ENCODE measurements at regions not wholly inside any gene's neighbourhood (a gene's known extent, or its start where the extent isn't known, plus 50 kb on each side); places are given as distances from the start of the nearest gene placed in this dataset.

DNA sequence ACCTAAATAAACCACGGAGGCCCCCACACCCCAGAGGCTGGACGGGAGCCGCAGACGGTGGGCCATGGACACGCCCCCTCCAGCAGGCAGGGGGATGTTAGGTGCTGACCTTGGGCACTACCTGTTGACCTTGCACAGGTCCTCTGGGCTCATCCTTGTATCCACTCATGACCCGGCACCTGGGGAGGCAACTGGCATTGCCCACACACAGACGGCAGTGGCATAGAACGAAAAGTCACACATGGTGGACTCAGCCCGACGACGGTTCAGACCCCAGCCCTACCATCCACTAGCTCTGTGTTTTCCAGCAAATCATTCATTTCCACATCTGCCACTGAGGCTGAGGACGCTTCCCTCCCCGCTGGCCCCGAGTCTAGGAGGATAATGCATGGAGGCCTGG lies 247.7 kb upstream of the PPP2R2D start:
- Histone ChIP-seq H3K4me1 (ENCODE audit: control insufficient read depth, insufficient read depth, low read length) (peaks cover 49% of the 10 kb centered on the region), H3K27ac (ENCODE audit: low read depth, low read length) (no peak overlapping the region), H3K27me3 (ENCODE audit: control insufficient read depth, insufficient read depth, low read length) (peaks cover 3% of the 10 kb centered on the region), H3K4me3 (ENCODE audit: low read depth, low read length) (no peak overlapping the region), H3K9me3 (ENCODE audit: control insufficient read depth, insufficient read depth, low read length) (no peaks in the 10 kb centered on the region), H3K36me3 (ENCODE audit: control insufficient read depth, insufficient read depth, low read length) (no peaks in the 10 kb centered on the region)
- WGBS (ENCODE audit: insufficient coverage) = 84% methylated on average over 10 of the region's 14 CpGs
- no peak for DNase-seq (ENCODE audit: low read depth in 4 of 6, low spot score in 6 of 6)

DNA sequence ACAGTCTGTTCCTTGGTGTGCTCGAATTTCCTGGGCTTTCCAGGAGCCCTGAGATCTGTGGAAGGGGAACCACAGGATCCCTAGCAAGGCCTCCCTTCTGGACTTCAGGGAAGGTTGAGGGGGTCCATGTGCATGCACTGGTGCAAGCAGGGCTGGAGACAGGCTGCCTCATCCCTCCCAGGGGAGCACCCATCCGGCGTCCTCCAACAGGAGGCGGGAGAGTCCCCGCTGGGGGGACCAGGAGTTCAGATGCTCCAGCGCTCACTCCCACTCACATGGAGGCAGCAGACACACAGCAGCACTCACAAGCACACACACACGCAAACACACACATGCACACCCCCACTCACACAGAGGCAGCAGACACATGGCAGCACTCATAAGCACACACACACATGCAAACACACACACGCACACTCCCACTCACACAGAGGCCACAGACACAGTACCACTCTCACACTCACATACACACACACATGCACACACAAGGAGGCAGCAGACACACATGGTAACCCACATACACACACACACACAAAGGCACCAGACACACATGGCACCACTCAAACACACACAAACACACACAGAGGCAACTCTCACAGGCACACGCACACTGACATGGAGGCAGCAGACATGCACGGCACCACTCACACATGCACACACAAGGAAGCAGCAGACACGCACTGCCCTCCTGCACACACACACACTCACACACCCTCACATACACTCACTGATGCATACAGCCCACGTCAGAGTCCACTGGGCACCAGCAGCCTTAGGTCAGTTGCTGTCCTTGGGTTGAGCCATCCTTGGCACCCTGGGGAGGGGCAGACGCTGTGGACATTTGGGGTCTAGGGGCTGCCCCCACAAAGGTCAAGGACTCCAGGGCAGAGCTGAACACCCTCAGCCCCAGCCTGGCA lies 247.0 kb upstream of the PPP2R2D start:
- DNase-seq (ENCODE audit: low read depth in 4 of 6, low spot score in 6 of 6) = no peak
- H3K4me1 ChIP-seq (ENCODE audit: control insufficient read depth, insufficient read depth, low read length) = peaks cover 49% of the 10 kb centered on the region
- no peak overlapping the region for H3K27ac ChIP-seq (ENCODE audit: low read depth, low read length)
- WGBS (ENCODE audit: insufficient coverage) = 85% methylated on average over 13 of the region's 13 CpGs
- H3K4me3 ChIP-seq (ENCODE audit: low read depth, low read length) = no peak overlapping the region
- no peaks in the 10 kb centered on the region for H3K36me3 ChIP-seq (ENCODE audit: control insufficient read depth, insufficient read depth, low read length)
- H3K27me3 ChIP-seq (ENCODE audit: control insufficient read depth, insufficient read depth, low read length) = peaks cover 3% of the 10 kb centered on the region
- H3K9me3 ChIP-seq (ENCODE audit: control insufficient read depth, insufficient read depth, low read length) = no peaks in the 10 kb centered on the region

DNA sequence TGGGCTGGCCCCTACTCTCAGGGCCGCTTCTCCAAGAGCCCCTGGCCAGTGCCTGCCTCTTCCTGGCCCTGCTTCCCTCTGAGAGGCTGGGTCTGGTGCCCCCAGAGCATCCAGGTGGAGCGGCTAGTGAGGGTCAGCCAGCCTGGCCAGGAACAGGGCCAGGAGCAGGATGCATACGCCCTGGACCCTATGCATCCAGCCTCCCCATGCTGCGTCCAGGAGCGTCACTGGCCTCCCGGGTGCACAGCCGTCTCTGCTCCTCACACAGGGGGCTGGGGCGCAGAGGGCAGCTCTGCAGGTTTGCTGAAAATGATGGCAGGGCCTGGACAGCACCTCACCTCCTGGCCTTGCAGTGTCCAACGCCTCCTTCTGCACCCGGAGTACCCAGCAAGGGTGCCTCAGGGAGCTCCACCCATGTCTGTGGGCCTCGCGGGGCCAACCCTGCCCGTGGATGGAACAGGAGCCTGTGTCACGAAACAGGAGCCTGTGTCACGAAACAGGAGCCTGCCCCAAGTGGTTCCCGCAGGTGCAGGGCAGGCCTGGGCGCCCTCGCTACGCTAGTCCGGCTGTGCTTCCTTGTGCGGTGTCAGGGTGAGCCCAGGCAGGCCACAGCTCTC lies 246.2 kb upstream of the PPP2R2D start:
- H3K27ac ChIP-seq (ENCODE audit: low read depth, low read length) = no peak overlapping the region
- peaks cover 3% of the 10 kb centered on the region for H3K27me3 ChIP-seq (ENCODE audit: control insufficient read depth, insufficient read depth, low read length)
- H3K4me1 ChIP-seq (ENCODE audit: control insufficient read depth, insufficient read depth, low read length) = peaks cover 49% of the 10 kb centered on the region
- no peaks in the 10 kb centered on the region for H3K9me3 ChIP-seq (ENCODE audit: control insufficient read depth, insufficient read depth, low read length)
- no peaks in the 10 kb centered on the region for H3K36me3 ChIP-seq (ENCODE audit: control insufficient read depth, insufficient read depth, low read length)
- H3K4me3 ChIP-seq (ENCODE audit: low read depth, low read length) = no peak overlapping the region
- WGBS (ENCODE audit: insufficient coverage) = 93% methylated on average over 21 of the region's 21 CpGs
- no peak for DNase-seq (ENCODE audit: low read depth in 4 of 6, low spot score in 6 of 6)

DNA sequence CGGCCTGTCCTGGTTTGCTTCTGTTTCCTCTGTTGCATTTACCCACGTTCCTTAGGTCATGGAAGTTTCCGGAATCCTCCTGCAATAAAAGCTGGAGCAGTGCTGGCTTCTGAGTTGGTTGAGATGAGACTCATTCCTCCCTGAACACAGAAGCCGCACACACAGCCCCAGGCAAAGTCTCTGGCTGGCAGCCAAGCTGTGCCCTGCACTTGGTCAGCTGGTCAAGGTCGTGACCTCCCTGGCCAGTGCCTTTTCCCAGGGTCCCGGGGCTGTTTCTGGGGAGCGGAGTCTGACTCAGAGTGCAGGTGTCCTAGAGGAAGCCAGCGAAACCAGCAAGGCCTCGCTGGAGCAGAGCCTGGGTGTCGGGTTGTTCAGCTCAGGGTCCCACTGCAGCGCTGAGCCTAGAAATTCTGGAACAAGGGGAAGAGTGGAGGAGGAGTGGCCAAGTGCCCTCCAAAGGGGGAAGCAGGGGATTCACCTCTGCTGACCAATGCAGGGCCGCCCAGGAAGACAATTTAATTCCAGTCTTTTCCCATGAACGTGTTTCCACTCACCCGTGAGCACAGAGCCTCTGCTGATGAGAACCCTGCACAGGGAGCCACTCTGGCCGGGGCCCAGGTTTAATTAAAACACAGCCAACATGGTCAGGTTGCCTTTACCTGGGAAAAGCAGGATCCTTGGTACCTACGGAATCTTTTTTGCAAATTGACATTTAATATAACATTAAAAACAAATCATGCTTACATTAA lies 245.5 kb upstream of the PPP2R2D start:
- WGBS (ENCODE audit: insufficient coverage) = 71% methylated on average over 15 of the region's 16 CpGs

GRCh38 chr10:131656009-131656408 lies 244.8 kb upstream of the PPP2R2D start:
- Histone ChIP-seq H3K36me3 (ENCODE audit: control insufficient read depth, insufficient read depth, low read length) (no peaks in the 10 kb centered on the region), H3K27me3 (ENCODE audit: control insufficient read depth, insufficient read depth, low read length) (peaks cover 3% of the 10 kb centered on the region), H3K27ac (ENCODE audit: low read depth, low read length) (no peak overlapping the region), H3K4me3 (ENCODE audit: low read depth, low read length) (no peak overlapping the region), H3K4me1 (ENCODE audit: control insufficient read depth, insufficient read depth, low read length) (peaks cover 38% of the 10 kb centered on the region), H3K9me3 (ENCODE audit: control insufficient read depth, insufficient read depth, low read length) (peaks cover 5% of the 10 kb centered on the region)
- DNase-seq (ENCODE audit: low read depth in 4 of 6, low spot score in 6 of 6) = no peak
- WGBS (ENCODE audit: insufficient coverage) = 72% methylated on average over 3 of the region's 7 CpGs

More for the DNA sequence above, 245.5 kb upstream of the PPP2R2D start:
- H3K4me3 ChIP-seq (ENCODE audit: low read depth, low read length) = no peak overlapping the region
- H3K27me3 ChIP-seq (ENCODE audit: control insufficient read depth, insufficient read depth, low read length) = peaks cover 3% of the 10 kb centered on the region
- H3K36me3 ChIP-seq (ENCODE audit: control insufficient read depth, insufficient read depth, low read length) = no peaks in the 10 kb centered on the region
- DNase-seq (ENCODE audit: low read depth in 4 of 6, low spot score in 6 of 6) = peak in 1 of 6 donors; percentile 16
- peaks cover 46% of the 10 kb centered on the region for H3K4me1 ChIP-seq (ENCODE audit: control insufficient read depth, insufficient read depth, low read length)
- H3K27ac ChIP-seq (ENCODE audit: low read depth, low read length) = no peak overlapping the region
- peaks cover 4% of the 10 kb centered on the region for H3K9me3 ChIP-seq (ENCODE audit: control insufficient read depth, insufficient read depth, low read length)

DNA sequence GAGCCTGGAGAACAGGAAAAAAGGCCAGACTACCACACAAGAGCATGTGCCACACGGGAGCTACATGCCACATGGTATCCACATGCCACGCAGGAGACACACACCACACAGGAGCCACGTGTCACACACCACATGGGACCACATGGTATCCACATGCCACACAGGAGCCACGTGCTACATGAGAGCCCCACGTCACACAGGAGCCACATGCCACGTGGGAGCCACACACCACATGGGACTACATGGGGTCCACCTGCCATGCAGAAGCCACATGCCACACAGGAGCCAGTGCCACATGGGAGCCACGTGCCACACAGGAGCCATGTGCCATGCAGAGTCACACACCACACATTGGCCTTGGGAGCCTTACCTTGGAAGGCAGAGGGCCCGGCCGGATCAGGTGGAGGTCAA lies 244.4 kb upstream of the PPP2R2D start:
- Histone ChIP-seq H3K4me1 (ENCODE audit: control insufficient read depth, insufficient read depth, low read length) (peaks cover 34% of the 10 kb centered on the region), H3K9me3 (ENCODE audit: control insufficient read depth, insufficient read depth, low read length) (peaks cover 5% of the 10 kb centered on the region), H3K27me3 (ENCODE audit: control insufficient read depth, insufficient read depth, low read length) (peaks cover 3% of the 10 kb centered on the region), H3K4me3 (ENCODE audit: low read depth, low read length) (no peak overlapping the region), H3K27ac (ENCODE audit: low read depth, low read length) (no peak overlapping the region), H3K36me3 (ENCODE audit: control insufficient read depth, insufficient read depth, low read length) (no peaks in the 10 kb centered on the region)
- WGBS (ENCODE audit: insufficient coverage) = 94% methylated on average over 7 of the region's 9 CpGs
- no peak for DNase-seq (ENCODE audit: low read depth in 4 of 6, low spot score in 6 of 6)

DNA sequence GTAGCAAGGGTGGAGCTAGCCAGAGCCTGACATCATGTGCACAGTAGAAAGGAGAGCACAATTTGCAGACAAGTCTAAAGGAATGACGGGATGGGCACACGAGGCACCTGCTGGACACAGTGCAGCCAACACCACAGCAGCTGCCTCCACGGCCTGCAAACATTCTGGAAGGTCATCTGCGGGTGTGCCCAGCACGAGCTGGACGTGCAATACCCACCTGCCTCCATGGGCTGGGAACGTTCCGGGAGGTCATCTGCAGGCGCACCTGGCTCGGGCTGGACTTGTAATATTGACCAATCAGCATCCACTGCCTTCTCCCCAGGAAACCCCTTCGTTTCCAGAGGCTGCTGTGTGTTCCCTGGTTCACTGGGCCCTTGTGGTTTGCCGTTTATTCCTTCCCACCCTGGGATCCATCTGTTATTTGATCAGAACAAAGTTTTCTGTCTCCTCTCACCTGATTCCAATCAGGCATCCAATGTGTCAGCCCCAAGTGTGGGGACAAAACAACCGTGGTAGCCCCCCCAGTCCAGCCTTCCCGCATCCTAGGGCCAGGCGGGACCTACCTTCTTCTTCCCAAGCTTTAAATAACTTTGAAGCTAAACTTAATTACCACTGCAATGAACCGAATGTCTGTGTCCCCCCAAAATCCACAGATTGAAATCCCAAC lies 243.4 kb upstream of the PPP2R2D start:
- DNase-seq (ENCODE audit: low read depth in 4 of 6, low spot score in 6 of 6) = no peak
- H3K9me3 ChIP-seq (ENCODE audit: control insufficient read depth, insufficient read depth, low read length) = peaks cover 5% of the 10 kb centered on the region
- no peak overlapping the region for H3K27ac ChIP-seq (ENCODE audit: low read depth, low read length)
- peaks cover 2% of the 10 kb centered on the region for H3K27me3 ChIP-seq (ENCODE audit: control insufficient read depth, insufficient read depth, low read length)
- WGBS (ENCODE audit: insufficient coverage) = 90% methylated on average over 14 of the region's 16 CpGs
- H3K4me3 ChIP-seq (ENCODE audit: low read depth, low read length) = no peak overlapping the region
- peaks cover 24% of the 10 kb centered on the region for H3K4me1 ChIP-seq (ENCODE audit: control insufficient read depth, insufficient read depth, low read length)
- H3K36me3 ChIP-seq (ENCODE audit: control insufficient read depth, insufficient read depth, low read length) = no peaks in the 10 kb centered on the region

- Histone ChIP-seq H3K4me1 (ENCODE audit: control insufficient read depth, insufficient read depth, low read length) (peaks cover 19% of the 10 kb centered on the region), H3K27ac (ENCODE audit: low read depth, low read length) (no peak overlapping the region), H3K4me3 (ENCODE audit: low read depth, low read length) (no peak overlapping the region), H3K27me3 (ENCODE audit: control insufficient read depth, insufficient read depth, low read length) (no peaks in the 10 kb centered on the region), H3K9me3 (ENCODE audit: control insufficient read depth, insufficient read depth, low read length) (peaks cover 5% of the 10 kb centered on the region), H3K36me3 (ENCODE audit: control insufficient read depth, insufficient read depth, low read length) (no peaks in the 10 kb centered on the region)
- WGBS (ENCODE audit: insufficient coverage) = 81% methylated on average over 4 of the region's 9 CpGs
- no peak for DNase-seq (ENCODE audit: low read depth in 4 of 6, low spot score in 6 of 6)
Measured at GRCh38 chr10:131657985-131658330, 242.8 kb upstream of the PPP2R2D start.

DNA sequence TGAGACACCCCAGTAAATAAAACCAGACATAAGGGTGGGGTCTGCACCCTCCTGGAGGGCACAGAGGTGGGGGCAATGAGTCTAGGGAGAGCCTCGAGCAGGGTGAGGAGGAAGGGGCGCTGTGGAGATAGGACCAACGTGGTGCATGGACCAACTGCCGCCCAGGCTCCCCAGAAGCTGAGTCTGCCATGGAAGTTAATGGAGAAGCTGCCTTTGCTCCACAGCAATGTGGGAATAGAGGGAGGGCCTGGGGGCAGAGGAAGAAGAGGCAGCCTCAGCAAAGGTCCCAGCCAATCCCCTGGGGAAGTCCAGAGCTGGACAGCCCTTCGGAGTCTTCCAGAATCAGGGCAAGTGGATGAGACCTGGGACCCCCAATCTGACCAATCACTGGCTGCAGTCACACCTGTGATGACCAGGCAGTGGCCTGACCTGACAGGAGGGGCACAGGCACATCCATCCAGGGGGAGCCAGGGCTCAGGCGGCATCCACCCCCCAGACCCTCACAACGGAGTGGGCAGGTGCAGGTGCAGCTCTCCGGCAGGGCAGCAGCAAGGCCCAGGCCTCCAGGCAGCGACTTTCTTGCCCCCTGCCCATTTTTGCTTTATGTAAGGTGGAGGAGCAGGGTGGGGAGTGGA lies 242.2 kb upstream of the PPP2R2D start:
- H3K36me3 ChIP-seq (ENCODE audit: control insufficient read depth, insufficient read depth, low read length) = no peaks in the 10 kb centered on the region
- no peak overlapping the region for H3K4me3 ChIP-seq (ENCODE audit: low read depth, low read length)
- no peak overlapping the region for H3K27ac ChIP-seq (ENCODE audit: low read depth, low read length)
- WGBS (ENCODE audit: insufficient coverage) = 92% methylated on average over 5 of the region's 9 CpGs
- no peak for DNase-seq (ENCODE audit: low read depth in 4 of 6, low spot score in 6 of 6)
- H3K27me3 ChIP-seq (ENCODE audit: control insufficient read depth, insufficient read depth, low read length) = no peaks in the 10 kb centered on the region
- H3K9me3 ChIP-seq (ENCODE audit: control insufficient read depth, insufficient read depth, low read length) = peaks cover 5% of the 10 kb centered on the region
- peaks cover 13% of the 10 kb centered on the region for H3K4me1 ChIP-seq (ENCODE audit: control insufficient read depth, insufficient read depth, low read length)
